Caco-2 (cell line): ENCODE measurements at regions not wholly inside any gene's neighbourhood (a gene's known extent, or its start where the extent isn't known, plus 50 kb on each side); places are given as distances from the start of the nearest gene placed in this dataset.

Experiments used
- BruUV-seq: library from RNA; stranded (reverse); fragments of 400-500 nt; replicated peaks from 2 replicates; lab custom pipeline; 2021; lab: Mats Ljungman, UMichigan
- CTCF ChIA-PET: fragments of 300-600 bp; sonication (Branson Sonifier 250); formaldehyde crosslinking; loops from one replicate; lab custom pipeline; 2022; ENCODE audit warnings: antibody characterized with exemption; lab: Charles Lee
- POLR2A ChIA-PET: fragments of 300-600 bp; sonication (Branson Sonifier 250); formaldehyde crosslinking; loops from one replicate; lab custom pipeline; 2022; ENCODE audit warnings: antibody characterized with exemption; lab: Charles Lee
- DNase-seq, 2 experiments: peaks; one replicate each; pipeline versions ENCODE4 v3.0.0 to v3.0.0-alpha.2; 2020 to 2022
- H3K27me3 ChIP-seq: replicated peaks from 2 replicates; pipeline ENCODE4 v1.6.0; 2011; ENCODE audit warnings: low read length; ENCODE audit not compliant: control insufficient read depth, insufficient read depth
- H3K36me3 ChIP-seq: 2 replicates; pipeline ENCODE4 v1.5.1; 2011; ENCODE audit warnings: low read length; ENCODE audit not compliant: control insufficient read depth, insufficient read depth
- H3K4me1 ChIP-seq: fragments of 250-450 bp; sonication (Bioruptor Pico); 2 replicates; pipeline ENCODE4 v1.5.1; 2020; ENCODE audit warnings: mild to moderate bottlenecking
- H3K4me3 ChIP-seq: 2 replicates; pipeline ENCODE4 v1.5.1; 2011; ENCODE audit warnings: low read depth, mild to moderate bottlenecking, control low read depth, low read length
- H3K9me3 ChIP-seq: fragments of 250-450 bp; sonication (Bioruptor Pico); 2 replicates; pipeline ENCODE4 v1.5.1; 2020; ENCODE audit warnings: mild to moderate bottlenecking, moderate library complexity
- H3K27ac Mint-ChIP-seq: one replicate; pipeline ENCODE4 v1.8.0; 2022; ENCODE audit warnings: mixed read lengths; ENCODE audit not compliant: unreplicated experiment
- H3K27me3 Mint-ChIP-seq: one replicate; pipeline ENCODE4 v1.8.0; 2022; ENCODE audit warnings: mixed read lengths; ENCODE audit not compliant: insufficient read depth, unreplicated experiment
- H3K36me3 Mint-ChIP-seq: one replicate; pipeline ENCODE4 v1.8.0; 2022; ENCODE audit warnings: mild to moderate bottlenecking, mixed read lengths; ENCODE audit not compliant: insufficient read depth, unreplicated experiment
- H3K4me1 Mint-ChIP-seq: one replicate; pipeline ENCODE4 v1.8.0; 2022; ENCODE audit warnings: low read depth, mixed read lengths; ENCODE audit not compliant: unreplicated experiment
- H3K4me3 Mint-ChIP-seq: one replicate; pipeline ENCODE4 v1.8.0; 2022; ENCODE audit warnings: mild to moderate bottlenecking, moderate library complexity, mixed read lengths; ENCODE audit not compliant: unreplicated experiment
- H3K9me3 Mint-ChIP-seq: one replicate; pipeline ENCODE4 v1.8.0; 2022; ENCODE audit warnings: mixed read lengths; ENCODE audit not compliant: unreplicated experiment
- CTCF ChIP-seq, 2 experiments: fragments of 200-600 bp in 1 of 2; IDR thresholded peaks; 1 replicate in 1 of 2; 2 replicates in 1 of 2; pipeline versions ENCODE4 v1.5.1 to v1.8.0; 2011 to 2022; ENCODE audit warnings: antibody characterized with exemption in 1 of 2, control low read depth in 1 of 2, inconsistent platforms in 1 of 2, low read depth in 1 of 2, low read length in 1 of 2, mild to moderate bottlenecking in 1 of 2, moderate library complexity in 1 of 2; ENCODE audit not compliant: insufficient read depth in 1 of 2, severe bottlenecking in 1 of 2, unreplicated experiment in 1 of 2
- intact Hi-C: fragments of 100-400 bp; cut with micrococcal nuclease; formaldehyde crosslinking; loops from one replicate; pipeline ENCODE4 v1.10.0; 2022; ENCODE audit not compliant: unreplicated experiment

GRCh38 chr5:143642791-143643190 is 169.2 kb upstream of the HMHB1 start:
- H3K27me3 Mint-ChIP-seq = no peaks in the 10 kb centered on the region
- Histone ChIP-seq H3K4me1 (peaks cover 14% of the 10 kb centered on the region), H3K9me3 (no peaks in the 10 kb centered on the region), H3K27me3 (no peaks in the 10 kb centered on the region), H3K4me3 (no peak overlapping the region), H3K36me3 (no peaks in the 10 kb centered on the region)
- no TSS peak for BruUV-seq
- DNase-seq = no peak
- H3K27ac Mint-ChIP-seq = no peak overlapping the region
- H3K4me1 Mint-ChIP-seq = peaks cover 19% of the 10 kb centered on the region
- no peaks in the 10 kb centered on the region for H3K36me3 Mint-ChIP-seq
- ChIA-PET CTCF (no interaction called here), POLR2A (no interaction called here)
- H3K9me3 Mint-ChIP-seq = peaks cover 10% of the 10 kb centered on the region
- no peak overlapping the region for H3K4me3 Mint-ChIP-seq
- TF ChIP-seq CTCF (IDR thresholded peaks at IDR 0.05; ENCODE audit: insufficient read depth in 1 of 2, low read depth in 1 of 2, low read length in 1 of 2, severe bottlenecking in 1 of 2, unreplicated experiment in 1 of 2) = no peak
- intact Hi-C loops = no loop called here

GRCh38 chr5:143641549-143642355 is 170.2 kb upstream of the HMHB1 start:
- H3K9me3 Mint-ChIP-seq = peaks cover 10% of the 10 kb centered on the region
- H3K9me3 ChIP-seq = no peaks in the 10 kb centered on the region
- no TSS peak for BruUV-seq

GRCh38 chr5:143638654-143639053 is 173.3 kb upstream of the HMHB1 start:
- H3K4me3 ChIP-seq = no peak overlapping the region
- H3K27ac Mint-ChIP-seq = no peak overlapping the region
- BruUV-seq = no TSS peak
- CTCF ChIA-PET = no interaction called here
- H3K4me3 Mint-ChIP-seq = no peak overlapping the region
- no peaks in the 10 kb centered on the region for H3K27me3 ChIP-seq
- H3K9me3 ChIP-seq = no peaks in the 10 kb centered on the region
- DNase-seq = peak in 1 of 2 experiments; percentile 36
- H3K4me1 ChIP-seq = peaks cover 50% of the 10 kb centered on the region
- intact Hi-C loops = loop anchor here (1.0 to 5.0 kb wide), 2 partner anchors 21 to 71 kb away; no protein-coding TSS in a partner anchor
- TF ChIP-seq CTCF (IDR thresholded peaks at IDR 0.05; ENCODE audit: insufficient read depth in 1 of 2, low read depth in 1 of 2, low read length in 1 of 2, severe bottlenecking in 1 of 2, unreplicated experiment in 1 of 2) = no peak
- H3K36me3 Mint-ChIP-seq = no peaks in the 10 kb centered on the region
- peaks cover 10% of the 10 kb centered on the region for H3K9me3 Mint-ChIP-seq
- POLR2A ChIA-PET = no interaction called here
- no peaks in the 10 kb centered on the region for H3K27me3 Mint-ChIP-seq
- peaks cover 58% of the 10 kb centered on the region for H3K4me1 Mint-ChIP-seq
- no peaks in the 10 kb centered on the region for H3K36me3 ChIP-seq

More at GRCh38 chr5:143641549-143642355, 170.2 kb upstream of the HMHB1 start:
- intact Hi-C loops = no loop called here
- Histone ChIP-seq H3K27me3 (no peaks in the 10 kb centered on the region), H3K4me1 (peaks cover 25% of the 10 kb centered on the region), H3K36me3 (no peaks in the 10 kb centered on the region), H3K4me3 (no peak overlapping the region)
- Mint-ChIP-seq H3K27ac (no peak overlapping the region), H3K27me3 (no peaks in the 10 kb centered on the region), H3K4me3 (no peak overlapping the region), H3K4me1 (peaks cover 29% of the 10 kb centered on the region), H3K36me3 (no peaks in the 10 kb centered on the region)
- ChIA-PET POLR2A (no interaction called here), CTCF (no interaction called here)
- no peak for TF ChIP-seq CTCF (IDR thresholded peaks at IDR 0.05; ENCODE audit: insufficient read depth in 1 of 2, low read depth in 1 of 2, low read length in 1 of 2, severe bottlenecking in 1 of 2, unreplicated experiment in 1 of 2)
- DNase-seq = no peak
